ENCODE measurements at regions not wholly inside any gene's neighbourhood (a gene's known extent, or its start where the extent isn't known, plus 50 kb on each side); places are given as distances from the start of the nearest gene placed in this dataset.

DNA sequence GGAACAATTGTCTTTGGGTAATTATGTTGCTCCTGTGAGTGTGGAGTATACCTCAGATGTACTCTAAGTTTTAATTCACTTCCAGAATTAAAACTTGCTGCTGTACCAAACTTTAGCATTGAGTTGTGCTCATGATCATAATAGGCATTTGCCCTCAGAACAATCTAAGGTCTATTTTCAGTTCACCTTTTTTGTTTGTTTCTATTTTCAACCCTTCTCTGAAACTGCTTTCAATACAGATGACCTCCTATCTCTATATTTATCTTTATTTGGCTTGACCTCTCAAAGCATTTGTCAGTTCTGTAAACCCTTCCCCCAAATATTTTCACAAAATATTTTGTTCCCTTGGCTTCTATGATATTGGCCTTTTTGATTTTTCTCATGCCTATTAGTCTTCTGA is 873.0 kb downstream of the OLFM4 start:
- H3K36me3 Mint-ChIP-seq (ENCODE audit: insufficient read depth in 1 of 3, low read depth in 3 of 3): 0 out of 7 replicates have a peak, but pooled peaks cover 0 to 1% (median 0%) of the 10 kb centered on the region in 3 experiments
- H2BK20ac ChIP-seq (ENCODE audit: low read depth, low read length, poor library complexity, severe bottlenecking): no peak overlapping the region
- no peak overlapping the region for H3K4me2 ChIP-seq (ENCODE audit: insufficient read depth, insufficient read length, low read length)

More for the DNA sequence above, 873.0 kb downstream of the OLFM4 start:
- Mint-ChIP-seq H3K9me3 (peaks cover 2 to 3% of the 10 kb centered on the region in 2 experiments; a peak in 3 of 5 replicates), H3K27me3 (ENCODE audit: low read depth) (no peaks in the 10 kb centered on the region), H3K27ac (no peak overlapping the region), H3K4me1 (no peaks in the 10 kb centered on the region), H3K4me3 (no peak overlapping the region)
- Histone ChIP-seq H3K27ac (ENCODE audit: insufficient read length, low read depth, low read length) (no peak overlapping the region), H2BK12ac (ENCODE audit: insufficient read length, low read depth, low read length) (no peak overlapping the region), H2BK5ac (ENCODE audit: insufficient read length, low read length) (no peak overlapping the region), H3T11ph (ENCODE audit: low read length) (no peak overlapping the region), H3K9ac (ENCODE audit: extremely low read depth, insufficient read length, low read length) (no peak overlapping the region), H3K9me3 (ENCODE audit: control insufficient read depth, low read depth, low read length) (no peaks in the 10 kb centered on the region), H4K20me1 (ENCODE audit: control insufficient read depth, insufficient read depth, insufficient read length) (no peaks in the 10 kb centered on the region), H2BK120ac (ENCODE audit: low read depth, low read length, poor library complexity, severe bottlenecking) (no peak overlapping the region), H3K56ac (ENCODE audit: insufficient read length, low read depth, low read length) (no peak overlapping the region), H4K5ac (ENCODE audit: insufficient read length, low read depth, low read length) (no peak overlapping the region), H2AFZ (ENCODE audit: low read length) (no peak overlapping the region), H3K14ac (ENCODE audit: insufficient read depth, low read length) (no peak overlapping the region), H3K23ac (ENCODE audit: insufficient read length, low read depth, low read length) (no peak overlapping the region), H2BK15ac (ENCODE audit: low read depth, low read length) (no peak overlapping the region), H3K23me2 (ENCODE audit: insufficient read length, low read depth, low read length, poor library complexity, severe bottlenecking) (no peaks in the 10 kb centered on the region), H2AK5ac (ENCODE audit: insufficient read length, low read length) (no peak overlapping the region), H3K18ac (ENCODE audit: insufficient read length, low read depth, low read length) (no peak overlapping the region), H3K79me1 (ENCODE audit: insufficient read depth, low read depth, low read length, poor library complexity, severe bottlenecking) (no peaks in the 10 kb centered on the region), H3K4ac (ENCODE audit: low read depth, low read length) (no peak overlapping the region), H4K8ac (replicated peaks; ENCODE audit: insufficient read length, low read depth, low read length) (no peak overlapping the region), H3K27me3 (ENCODE audit: insufficient read depth, low read length) (no peaks in the 10 kb centered on the region), H3K79me2 (ENCODE audit: insufficient read depth, low read length) (no peaks in the 10 kb centered on the region), H4K91ac (ENCODE audit: insufficient read length, low read depth, low read length) (no peak overlapping the region), H3K4me1 (ENCODE audit: insufficient read depth, low read length) (no peaks in the 10 kb centered on the region)
- TF ChIP-seq, protein P1, sequence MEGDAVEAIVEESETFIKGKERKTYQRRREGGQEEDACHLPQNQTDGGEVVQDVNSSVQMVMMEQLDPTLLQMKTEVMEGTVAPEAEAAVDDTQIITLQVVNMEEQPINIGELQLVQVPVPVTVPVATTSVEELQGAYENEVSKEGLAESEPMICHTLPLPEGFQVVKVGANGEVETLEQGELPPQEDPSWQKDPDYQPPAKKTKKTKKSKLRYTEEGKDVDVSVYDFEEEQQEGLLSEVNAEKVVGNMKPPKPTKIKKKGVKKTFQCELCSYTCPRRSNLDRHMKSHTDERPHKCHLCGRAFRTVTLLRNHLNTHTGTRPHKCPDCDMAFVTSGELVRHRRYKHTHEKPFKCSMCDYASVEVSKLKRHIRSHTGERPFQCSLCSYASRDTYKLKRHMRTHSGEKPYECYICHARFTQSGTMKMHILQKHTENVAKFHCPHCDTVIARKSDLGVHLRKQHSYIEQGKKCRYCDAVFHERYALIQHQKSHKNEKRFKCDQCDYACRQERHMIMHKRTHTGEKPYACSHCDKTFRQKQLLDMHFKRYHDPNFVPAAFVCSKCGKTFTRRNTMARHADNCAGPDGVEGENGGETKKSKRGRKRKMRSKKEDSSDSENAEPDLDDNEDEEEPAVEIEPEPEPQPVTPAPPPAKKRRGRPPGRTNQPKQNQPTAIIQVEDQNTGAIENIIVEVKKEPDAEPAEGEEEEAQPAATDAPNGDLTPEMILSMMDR (conservative IDR thresholded peaks at IDR 0.05): no peak
- DNase-seq: no peak

All from H9 (cell line).